Natural killer cell treated with Interleukin-12 subunit alpha and Interleukin-12 subunit beta and Interleukin-15 and Interleukin-18, amount 100 ng/mL, for 72 hours (primary cell): ENCODE measurements at regions not wholly inside any gene's neighbourhood (a gene's known extent, or its start where the extent isn't known, plus 50 kb on each side); places are given as distances from the start of the nearest gene placed in this dataset.
"Not testable (repeated sequence)": the region's sequence is repeated elsewhere in the genome, so short reads cannot be mapped to it uniquely, and the experiment has no call there.

Experiments
- ATAC-seq, 2 donors: fragments of 150-1000 bp; cut with Tn5 transposase in 1 of 2; sonication (Bioruptor Pico), chemical (Tn5 transposase) in 1 of 2; 2 replicates each; pipeline ENCODE4 v1.10.0; 2021
- DNase-seq: peaks from one replicate; pipeline ENCODE4 v3.0.0; 2022; ENCODE audit warnings: low spot score
- H3K27ac Mint-ChIP-seq, 2 donors: 1 replicate in 1 of 2; 2 replicates in 1 of 2; pipeline ENCODE4 v1.8.0; 2022; ENCODE audit warnings: mixed read lengths in 2 of 2, mild to moderate bottlenecking in 1 of 2, moderate library complexity in 1 of 2
- H3K27me3 Mint-ChIP-seq, 2 donors: 1 replicate in 1 of 2; 2 replicates in 1 of 2; pipeline ENCODE4 v1.8.0; 2022; ENCODE audit warnings: mixed read lengths in 2 of 2
- H3K36me3 Mint-ChIP-seq: one replicate; pipeline ENCODE4 v1.8.0; 2022; ENCODE audit warnings: mixed read lengths
- H3K4me1 Mint-ChIP-seq, 2 donors: 1 replicate in 1 of 2; 2 replicates in 1 of 2; pipeline ENCODE4 v1.8.0; 2022; ENCODE audit warnings: low read depth in 2 of 2, mixed read lengths in 2 of 2, mild to moderate bottlenecking in 1 of 2
- H3K4me3 Mint-ChIP-seq: one replicate; pipeline ENCODE4 v1.8.0; 2022; ENCODE audit warnings: mixed read lengths
- H3K9me3 Mint-ChIP-seq: 2 replicates; pipeline ENCODE4 v1.8.0; 2022; ENCODE audit warnings: mixed read lengths

DNA sequence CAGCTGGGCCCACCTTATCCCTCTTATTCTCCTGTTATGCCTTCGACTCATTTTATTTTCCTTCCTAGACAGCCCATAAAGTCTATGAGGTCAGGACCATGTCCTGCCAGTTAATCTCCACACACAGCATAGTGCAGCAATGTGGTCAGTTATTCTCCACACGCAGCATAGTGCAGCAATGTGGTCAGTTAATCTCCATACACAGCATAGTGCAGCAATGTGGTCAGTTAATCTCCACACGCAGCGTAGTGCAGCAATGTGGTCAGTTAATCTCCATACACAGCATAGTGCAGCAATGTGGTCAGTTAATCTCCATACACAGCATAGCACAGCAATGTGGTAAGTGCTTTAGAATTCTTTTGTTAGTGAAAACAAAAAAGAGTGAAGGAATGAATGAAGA, 77.8 kb downstream of the TEX36 start:
- Mint-ChIP-seq H3K27ac (no peak overlapping the region), H3K27me3 (peaks cover 17 to 30% of the 10 kb centered on the region in 2 donors), H3K36me3 (no peaks in the 10 kb centered on the region), H3K4me3 (no peak overlapping the region), H3K4me1 (no peaks in the 10 kb centered on the region), H3K9me3 (no peaks in the 10 kb centered on the region)
- ATAC-seq (no peak), DNase-seq (no peak)

DNA sequence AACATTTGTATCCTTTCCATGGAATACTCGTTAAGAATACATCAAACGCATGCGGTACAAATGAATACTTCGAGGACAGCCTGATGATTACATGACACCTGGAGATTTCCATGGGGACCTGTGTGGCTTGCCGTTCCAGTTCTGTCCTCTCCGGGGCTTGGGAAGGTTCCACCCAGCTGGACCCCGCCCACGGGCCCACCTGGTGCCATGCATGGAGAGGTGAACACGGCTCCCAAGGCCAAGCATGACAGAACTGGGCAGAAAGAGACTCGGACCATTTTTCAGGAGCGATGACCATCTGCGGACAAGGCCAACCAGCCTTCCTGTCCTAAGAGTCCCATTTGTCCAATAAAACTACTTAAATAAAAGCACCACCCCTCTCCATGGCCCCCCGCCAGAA, 80.1 kb downstream of the TEX36 start:
- no peak for ATAC-seq
- peaks cover 3 to 6% of the 10 kb centered on the region in 2 donors for H3K4me1 Mint-ChIP-seq
- no peak overlapping the region for H3K27ac Mint-ChIP-seq
- H3K4me3 Mint-ChIP-seq: no peak overlapping the region
- H3K9me3 Mint-ChIP-seq: no peaks in the 10 kb centered on the region
- no peak for DNase-seq
- H3K36me3 Mint-ChIP-seq: no peaks in the 10 kb centered on the region
- H3K27me3 Mint-ChIP-seq: peaks cover 13 to 26% of the 10 kb centered on the region in 2 donors

DNA sequence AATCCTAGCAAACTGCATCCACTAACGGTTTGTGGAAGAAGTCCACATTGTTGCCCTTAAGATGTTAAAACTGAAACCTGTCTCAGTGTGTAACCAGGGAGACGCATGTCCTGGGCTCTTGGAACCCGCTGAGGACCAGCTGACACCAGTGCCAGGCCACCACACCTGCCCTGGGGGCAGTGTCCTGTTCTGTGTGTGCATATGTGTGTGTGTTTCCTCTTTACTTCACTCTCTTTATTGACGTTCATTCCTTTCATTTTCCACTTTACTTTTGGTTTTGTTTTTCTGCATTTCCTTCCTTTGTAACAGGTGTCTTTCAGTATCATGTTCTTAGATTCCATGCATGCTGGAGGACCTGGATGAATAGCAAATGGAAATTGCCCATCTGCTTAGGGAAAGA, 83.8 kb downstream of the TEX36 start:
- Mint-ChIP-seq H3K27ac (no peak overlapping the region), H3K36me3 (peaks cover 16% of the 10 kb centered on the region), H3K4me3 (no peak overlapping the region), H3K9me3 (peaks cover 9% of the 10 kb centered on the region), H3K27me3 (peaks cover 12 to 21% of the 10 kb centered on the region in 2 donors), H3K4me1 (peaks cover 3 to 6% of the 10 kb centered on the region in 2 donors)
- ATAC-seq: no peak
- DNase-seq: no peak

- Mint-ChIP-seq H3K4me1 (peaks cover 3 to 6% of the 10 kb centered on the region in 2 donors), H3K36me3 (peaks cover 16% of the 10 kb centered on the region), H3K27ac (no peak overlapping the region), H3K9me3 (peaks cover 9% of the 10 kb centered on the region), H3K4me3 (no peak overlapping the region), H3K27me3 (peaks cover 21 to 43% of the 10 kb centered on the region in 2 donors)
- ATAC-seq (no peak), DNase-seq (no peak)
Measured at GRCh38 chr10:125595911-125596310, 87.1 kb downstream of the TEX36 start.

- Mint-ChIP-seq H3K4me3 (no peak overlapping the region), H3K27me3 (peaks cover 24 to 43% of the 10 kb centered on the region in 2 donors), H3K9me3 (peaks cover 9% of the 10 kb centered on the region), H3K4me1 (no peaks in the 10 kb centered on the region), H3K27ac (no peak overlapping the region), H3K36me3 (peaks cover 16% of the 10 kb centered on the region)
- no peak for DNase-seq
- ATAC-seq: no peak
Measured at GRCh38 chr10:125593644-125594043, 89.3 kb downstream of the TEX36 start.

DNA sequence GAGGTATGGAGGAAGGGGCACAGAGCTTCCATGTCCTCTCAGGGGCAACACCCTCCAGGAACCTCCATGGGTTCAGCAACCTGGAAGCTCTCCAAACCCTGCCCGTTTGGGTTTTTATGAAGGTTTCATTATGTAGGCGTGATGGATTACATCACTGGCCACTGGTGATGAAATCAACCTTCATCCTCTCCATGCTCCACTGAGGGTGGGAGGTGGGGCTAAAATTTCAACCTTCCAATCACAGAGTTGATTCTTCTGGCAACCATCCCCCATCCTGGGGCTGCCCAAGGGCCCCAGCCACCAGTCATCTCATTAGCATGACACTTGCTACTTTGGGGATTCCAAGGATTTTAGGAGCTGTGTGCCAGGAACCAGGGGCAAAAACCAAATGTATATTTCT, 90.1 kb downstream of the TEX36 start:
- H3K36me3 Mint-ChIP-seq: peaks cover 20% of the 10 kb centered on the region
- H3K4me3 Mint-ChIP-seq: no peak overlapping the region
- H3K9me3 Mint-ChIP-seq: peaks cover 9% of the 10 kb centered on the region
- DNase-seq (no peak), ATAC-seq (no peak)
- no peak overlapping the region for H3K27ac Mint-ChIP-seq
- peaks cover 27 to 50% of the 10 kb centered on the region in 2 donors for H3K27me3 Mint-ChIP-seq
- no peaks in the 10 kb centered on the region for H3K4me1 Mint-ChIP-seq

GRCh38 chr10:125591886-125592285, 91.1 kb downstream of the TEX36 start:
- peaks cover 26 to 51% of the 10 kb centered on the region in 2 donors for H3K27me3 Mint-ChIP-seq
- H3K9me3 Mint-ChIP-seq: peaks cover 9% of the 10 kb centered on the region
- H3K36me3 Mint-ChIP-seq: peaks cover 20% of the 10 kb centered on the region
- no peak for ATAC-seq
- H3K4me3 Mint-ChIP-seq: no peak overlapping the region
- no peak for DNase-seq
- H3K4me1 Mint-ChIP-seq: no peaks in the 10 kb centered on the region
- H3K27ac Mint-ChIP-seq: no peak overlapping the region

DNA sequence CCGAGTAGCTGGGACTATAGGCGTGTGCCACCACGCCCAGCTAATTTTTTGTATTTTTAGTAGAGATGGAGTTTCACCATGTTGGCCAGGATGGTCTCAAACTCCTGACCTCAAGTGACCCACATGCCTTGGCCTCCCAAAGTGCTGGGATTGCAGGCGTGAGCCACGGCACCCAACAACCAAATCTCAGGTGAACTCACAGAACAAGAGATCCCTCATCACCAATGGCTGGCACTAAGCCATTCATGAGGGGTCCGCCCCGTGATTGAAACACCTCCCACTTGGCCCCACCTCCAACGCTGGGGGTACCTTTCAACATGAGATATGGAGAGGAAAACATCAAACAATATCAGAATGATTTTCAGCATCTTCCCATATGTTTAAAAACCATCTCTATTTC, 94.2 kb downstream of the TEX36 start:
- H3K4me3 Mint-ChIP-seq, H3K27ac Mint-ChIP-seq, H3K9me3 Mint-ChIP-seq, ATAC-seq, H3K36me3 Mint-ChIP-seq, H3K4me1 Mint-ChIP-seq, DNase-seq: not testable (repeated sequence)
- peaks cover 24 to 27% of the 10 kb centered on the region in 2 donors for H3K27me3 Mint-ChIP-seq

- DNase-seq: no peak
- ATAC-seq: no peak
- Mint-ChIP-seq H3K27ac (no peak overlapping the region), H3K36me3 (peaks cover 4% of the 10 kb centered on the region), H3K4me1 (no peaks in the 10 kb centered on the region), H3K4me3 (no peak overlapping the region), H3K9me3 (no peaks in the 10 kb centered on the region), H3K27me3 (peaks cover 14 to 21% of the 10 kb centered on the region in 2 donors)
Measured at GRCh38 chr10:125584954-125585353, 98.0 kb downstream of the TEX36 start.

- Mint-ChIP-seq H3K4me3 (no peak overlapping the region), H3K27ac (no peak overlapping the region), H3K27me3 (peaks cover 19 to 23% of the 10 kb centered on the region in 2 donors), H3K36me3 (peaks cover 5% of the 10 kb centered on the region), H3K9me3 (peaks cover 3% of the 10 kb centered on the region), H3K4me1 (no peaks in the 10 kb centered on the region)
- ATAC-seq (no peak), DNase-seq (no peak)
Measured at GRCh38 chr10:125578658-125579315, 104.2 kb downstream of the TEX36 start.

DNA sequence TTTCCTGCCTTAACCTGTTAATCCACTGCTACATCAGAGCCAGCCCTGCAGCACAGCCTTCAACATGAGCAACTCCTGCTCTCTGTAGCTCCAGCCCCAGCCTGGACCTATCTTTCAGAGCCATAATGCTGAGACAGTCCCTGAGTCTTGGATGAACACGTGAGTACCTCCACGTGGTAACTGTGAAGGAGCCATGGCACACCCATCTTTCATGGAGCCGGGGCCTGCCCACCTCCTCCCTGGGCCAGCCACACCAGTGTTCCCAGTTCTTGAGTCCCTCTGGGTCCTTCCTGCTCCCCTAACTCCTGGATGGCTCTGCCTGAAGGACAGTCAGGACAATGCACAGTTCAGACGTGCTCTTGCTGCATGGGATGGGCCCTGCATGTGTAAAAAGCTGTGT, 107.1 kb downstream of the TEX36 start:
- H3K4me1 Mint-ChIP-seq: no peaks in the 10 kb centered on the region
- no peak overlapping the region for H3K4me3 Mint-ChIP-seq
- ATAC-seq (no peak), DNase-seq (no peak)
- H3K9me3 Mint-ChIP-seq: peaks cover 3% of the 10 kb centered on the region
- peaks cover 24 to 31% of the 10 kb centered on the region in 2 donors for H3K27me3 Mint-ChIP-seq
- H3K36me3 Mint-ChIP-seq: peaks cover 5% of the 10 kb centered on the region
- no peak overlapping the region for H3K27ac Mint-ChIP-seq

- H3K9me3 Mint-ChIP-seq: no peaks in the 10 kb centered on the region
- H3K36me3 Mint-ChIP-seq: no peaks in the 10 kb centered on the region
- no peak overlapping the region for H3K27ac Mint-ChIP-seq
- no peaks in the 10 kb centered on the region for H3K4me1 Mint-ChIP-seq
- peaks cover 22 to 39% of the 10 kb centered on the region in 2 donors for H3K27me3 Mint-ChIP-seq
- no peak overlapping the region for H3K4me3 Mint-ChIP-seq
- no peak for DNase-seq
- ATAC-seq: no peak
Measured at GRCh38 chr10:125568156-125568555, 114.8 kb downstream of the TEX36 start.

DNA sequence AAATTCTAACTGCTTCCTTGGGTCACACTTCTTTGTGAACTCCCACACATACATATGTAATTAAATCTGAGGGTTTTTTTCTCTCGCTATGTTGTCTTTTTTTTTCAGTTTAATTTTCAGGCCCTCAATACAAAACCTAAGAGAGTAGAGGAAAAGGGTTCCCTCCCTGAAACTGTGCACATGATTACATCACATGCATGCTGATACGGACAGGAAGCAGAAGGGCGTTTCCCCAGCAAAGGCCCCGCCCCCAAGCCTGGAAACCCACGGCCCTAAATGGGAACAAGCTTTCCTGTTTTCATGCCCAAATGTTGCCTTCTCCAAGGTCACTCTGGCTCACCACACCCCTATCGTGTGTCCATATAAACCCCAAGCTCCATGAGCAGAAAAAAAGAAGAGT, 115.4 kb downstream of the TEX36 start:
- H3K27me3 Mint-ChIP-seq: peaks cover 22 to 39% of the 10 kb centered on the region in 2 donors
- H3K4me1 Mint-ChIP-seq: no peaks in the 10 kb centered on the region
- H3K36me3 Mint-ChIP-seq: no peaks in the 10 kb centered on the region
- H3K9me3 Mint-ChIP-seq: no peaks in the 10 kb centered on the region
- H3K4me3 Mint-ChIP-seq: no peak overlapping the region
- DNase-seq (no peak), ATAC-seq (no peak)
- H3K27ac Mint-ChIP-seq: no peak overlapping the region

GRCh38 chr10:125565046-125565445, 117.9 kb downstream of the TEX36 start:
- H3K4me1 Mint-ChIP-seq: no peaks in the 10 kb centered on the region
- no peaks in the 10 kb centered on the region for H3K9me3 Mint-ChIP-seq
- H3K4me3 Mint-ChIP-seq: no peak overlapping the region
- no peaks in the 10 kb centered on the region for H3K36me3 Mint-ChIP-seq
- H3K27ac Mint-ChIP-seq: no peak overlapping the region
- DNase-seq (no peak), ATAC-seq (no peak)
- peaks cover 21 to 24% of the 10 kb centered on the region in 2 donors for H3K27me3 Mint-ChIP-seq

DNA sequence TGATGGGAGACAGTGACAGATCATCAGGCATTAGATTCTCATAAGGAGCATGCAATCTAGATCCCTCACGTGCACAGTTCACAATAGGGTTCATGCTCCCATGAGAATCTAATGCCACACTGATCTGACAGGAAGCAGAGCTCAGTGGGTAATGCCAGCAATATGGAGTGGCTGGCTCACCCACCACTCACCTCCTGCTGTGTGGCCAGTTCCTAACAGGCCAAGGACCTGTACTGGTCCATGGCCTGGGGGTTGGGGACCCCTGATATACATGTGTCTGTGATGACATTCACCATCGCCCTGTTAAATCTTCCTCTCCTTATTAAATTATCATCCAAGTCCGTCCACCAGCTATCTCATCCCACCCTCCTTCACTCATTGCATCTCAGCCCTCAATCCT, 118.4 kb downstream of the TEX36 start:
- H3K4me1 Mint-ChIP-seq: peaks cover 0 to under 1% of the 10 kb centered on the region in 2 donors
- ATAC-seq (no peak), DNase-seq (no peak)
- H3K9me3 Mint-ChIP-seq: no peaks in the 10 kb centered on the region
- H3K36me3 Mint-ChIP-seq: no peaks in the 10 kb centered on the region
- no peak overlapping the region for H3K27ac Mint-ChIP-seq
- no peak overlapping the region for H3K4me3 Mint-ChIP-seq
- peaks cover 19 to 24% of the 10 kb centered on the region in 2 donors for H3K27me3 Mint-ChIP-seq
